ENCODE measurements at regions not wholly inside any gene's neighbourhood (a gene's known extent, or its start where the extent isn't known, plus 50 kb on each side); places are given as distances from the start of the nearest gene placed in this dataset.
A peak's percentile ranks its signal among the peaks of the same experiment; 100 is the strongest.

DNA sequence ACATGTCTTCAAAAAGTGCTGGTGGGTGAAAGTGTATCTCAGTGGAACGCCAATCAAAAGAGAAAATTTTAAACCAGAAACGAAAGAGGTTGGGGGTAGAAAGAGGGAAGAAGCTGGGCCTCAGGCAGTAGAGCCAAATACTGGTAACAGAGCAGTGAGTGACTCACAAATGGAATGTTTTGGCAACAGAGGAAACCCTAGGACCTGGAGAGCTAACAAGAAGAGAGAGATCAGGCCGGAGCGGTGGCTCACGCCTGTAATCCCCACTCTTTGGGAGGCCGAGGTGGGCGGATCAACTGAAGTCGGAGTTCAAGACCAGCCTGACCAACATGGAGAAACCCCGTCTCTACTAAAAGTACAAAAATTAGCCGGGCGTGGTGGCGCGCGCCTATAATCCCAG lies 450.8 kb upstream of the NAALADL2 start:
- Histone ChIP-seq H3K4me2 (ENCODE audit: insufficient read depth, low read length) (no peak overlapping the region), H4K20me1 (ENCODE audit: insufficient read depth, low read length) (no peaks in the 10 kb centered on the region), H3K36me3 (ENCODE audit: insufficient read depth, low read length) (no peaks in the 10 kb centered on the region), H3K9me3 (ENCODE audit: low read depth, low read length) (no peaks in the 10 kb centered on the region), H3K4me1 (ENCODE audit: insufficient read depth, low read length) (no peaks in the 10 kb centered on the region), H3K4me3 (ENCODE audit: insufficient read depth, low read length) (no peak overlapping the region), H3K27me3 (ENCODE audit: insufficient read depth, low read length) (no peaks in the 10 kb centered on the region), H3K27ac (ENCODE audit: low read depth, low read length) (no peak overlapping the region), H3K79me2 (ENCODE audit: insufficient read depth, low read length) (no peaks in the 10 kb centered on the region), H2AFZ (ENCODE audit: low read length) (no peak overlapping the region)
- peak; percentile 85 for DNase-seq (ENCODE audit: insufficient read length, low spot score, missing footprints)
- TF ChIP-seq, protein P1, sequence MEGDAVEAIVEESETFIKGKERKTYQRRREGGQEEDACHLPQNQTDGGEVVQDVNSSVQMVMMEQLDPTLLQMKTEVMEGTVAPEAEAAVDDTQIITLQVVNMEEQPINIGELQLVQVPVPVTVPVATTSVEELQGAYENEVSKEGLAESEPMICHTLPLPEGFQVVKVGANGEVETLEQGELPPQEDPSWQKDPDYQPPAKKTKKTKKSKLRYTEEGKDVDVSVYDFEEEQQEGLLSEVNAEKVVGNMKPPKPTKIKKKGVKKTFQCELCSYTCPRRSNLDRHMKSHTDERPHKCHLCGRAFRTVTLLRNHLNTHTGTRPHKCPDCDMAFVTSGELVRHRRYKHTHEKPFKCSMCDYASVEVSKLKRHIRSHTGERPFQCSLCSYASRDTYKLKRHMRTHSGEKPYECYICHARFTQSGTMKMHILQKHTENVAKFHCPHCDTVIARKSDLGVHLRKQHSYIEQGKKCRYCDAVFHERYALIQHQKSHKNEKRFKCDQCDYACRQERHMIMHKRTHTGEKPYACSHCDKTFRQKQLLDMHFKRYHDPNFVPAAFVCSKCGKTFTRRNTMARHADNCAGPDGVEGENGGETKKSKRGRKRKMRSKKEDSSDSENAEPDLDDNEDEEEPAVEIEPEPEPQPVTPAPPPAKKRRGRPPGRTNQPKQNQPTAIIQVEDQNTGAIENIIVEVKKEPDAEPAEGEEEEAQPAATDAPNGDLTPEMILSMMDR (IDR thresholded peaks at IDR 0.05; ENCODE audit: extremely low read depth, low read depth, low read length): no peak

DNA sequence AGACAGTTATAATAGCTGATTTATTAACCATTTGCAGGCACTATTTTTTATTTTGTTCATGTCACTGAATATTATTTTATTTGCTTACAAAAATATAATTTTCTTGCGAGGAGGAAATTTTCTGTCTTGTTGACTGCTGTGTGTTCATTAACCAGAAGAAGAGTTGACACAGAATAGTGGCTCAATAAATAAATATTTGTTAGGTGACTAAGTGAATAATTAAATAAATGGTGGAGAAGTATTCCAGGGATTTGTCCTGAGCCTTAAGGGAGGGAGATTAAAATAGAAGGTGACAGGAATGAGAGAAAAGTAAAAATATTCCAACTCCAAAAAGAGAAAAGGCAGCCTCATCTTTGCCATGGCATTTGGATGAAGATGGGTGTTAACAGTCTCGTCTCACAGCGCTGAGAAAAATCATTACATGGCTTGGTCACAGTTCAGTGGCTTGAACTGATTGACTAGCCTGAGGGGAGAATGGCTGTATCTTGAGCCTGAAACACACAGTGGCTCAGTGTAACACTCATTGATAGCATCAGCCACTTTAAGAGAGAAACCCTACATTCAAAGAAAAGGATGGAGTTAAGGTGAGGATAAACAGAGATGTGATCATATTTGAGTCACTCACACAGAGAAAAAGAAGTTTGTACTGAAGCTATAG lies 449.9 kb upstream of the NAALADL2 start:
- TF ChIP-seq, protein P1 (IDR thresholded peaks at IDR 0.05; ENCODE audit: extremely low read depth, low read depth, low read length): no peak
- Histone ChIP-seq H2AFZ (ENCODE audit: low read length) (peak overlapping the region; percentile 31), H3K27me3 (ENCODE audit: insufficient read depth, low read length) (no peaks in the 10 kb centered on the region), H3K9me3 (ENCODE audit: low read depth, low read length) (no peaks in the 10 kb centered on the region), H3K4me2 (ENCODE audit: insufficient read depth, low read length) (no peak overlapping the region), H3K79me2 (ENCODE audit: insufficient read depth, low read length) (no peaks in the 10 kb centered on the region), H3K4me1 (ENCODE audit: insufficient read depth, low read length) (no peaks in the 10 kb centered on the region), H3K36me3 (ENCODE audit: insufficient read depth, low read length) (no peaks in the 10 kb centered on the region), H3K27ac (ENCODE audit: low read depth, low read length) (no peak overlapping the region), H4K20me1 (ENCODE audit: insufficient read depth, low read length) (no peaks in the 10 kb centered on the region), H3K4me3 (ENCODE audit: insufficient read depth, low read length) (no peak overlapping the region)
- DNase-seq (ENCODE audit: insufficient read length, low spot score, missing footprints): peak; percentile 5

GRCh38 chr3:174413062-174413912 lies 445.8 kb upstream of the NAALADL2 start:
- DNase-seq (ENCODE audit: insufficient read length, low spot score, missing footprints): no peak
- Histone ChIP-seq H3K27ac (ENCODE audit: low read depth, low read length) (no peak overlapping the region), H3K4me2 (ENCODE audit: insufficient read depth, low read length) (no peak overlapping the region)

More at GRCh38 chr3:174413062-174413912, 445.8 kb upstream of the NAALADL2 start:
- no peaks in the 10 kb centered on the region for H4K20me1 ChIP-seq (ENCODE audit: insufficient read depth, low read length)
- TF ChIP-seq, protein P1 (IDR thresholded peaks at IDR 0.05; ENCODE audit: extremely low read depth, low read depth, low read length): no peak
- H3K4me3 ChIP-seq (ENCODE audit: insufficient read depth, low read length): no peak overlapping the region
- no peaks in the 10 kb centered on the region for H3K27me3 ChIP-seq (ENCODE audit: insufficient read depth, low read length)
- H2AFZ ChIP-seq (ENCODE audit: low read length): peak overlapping the region; percentile 26
- no peaks in the 10 kb centered on the region for H3K9me3 ChIP-seq (ENCODE audit: low read depth, low read length)
- H3K79me2 ChIP-seq (ENCODE audit: insufficient read depth, low read length): no peaks in the 10 kb centered on the region
- H3K4me1 ChIP-seq (ENCODE audit: insufficient read depth, low read length): no peaks in the 10 kb centered on the region
- no peaks in the 10 kb centered on the region for H3K36me3 ChIP-seq (ENCODE audit: insufficient read depth, low read length)
